ENCODE measurements at regions not wholly inside any gene's neighbourhood (a gene's known extent, or its start where the extent isn't known, plus 50 kb on each side); places are given as distances from the start of the nearest gene placed in this dataset.

DNA sequence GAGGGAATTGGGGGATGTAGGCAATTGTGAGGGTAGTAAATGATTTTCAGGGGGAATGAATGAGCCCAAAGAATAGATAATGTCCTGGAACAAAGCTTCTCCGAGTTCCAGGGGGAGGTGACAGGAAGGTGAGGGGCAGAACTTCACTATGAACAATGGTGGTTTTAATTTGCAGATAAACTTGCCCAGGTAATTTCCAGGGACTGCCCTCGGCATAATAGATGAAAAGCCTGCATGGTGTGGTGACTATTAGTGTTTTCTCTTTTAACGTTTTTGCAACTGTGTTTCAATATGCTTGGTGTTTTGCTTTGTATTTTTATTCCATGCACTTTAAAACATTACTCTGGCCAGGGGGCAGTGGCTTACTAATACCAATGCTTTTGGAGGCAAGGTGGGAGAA lies 325.2 kb upstream of the RGS6 start:
- no peaks in the 10 kb centered on the region; a peak in 1 of 5 replicates for H3K4me1 ChIP-seq (replicated peaks in 1 of 2; ENCODE audit: control insufficient read depth in 2 of 2, insufficient read depth in 2 of 2, low read length in 2 of 2)
- H3K4me2 ChIP-seq (ENCODE audit: insufficient read depth, low read length) = no peak overlapping the region
- 16% methylated on average over 3 of the region's 3 CpGs for WGBS (ENCODE audit: insufficient coverage, low coverage, missing lambda C conversion rate)
- no peak overlapping the region for H3K27ac ChIP-seq (ENCODE audit: extremely low read depth, low read depth, low read length)
- H3K9me3 ChIP-seq (replicated peaks; ENCODE audit: control insufficient read depth, insufficient read depth, low read depth, low read length) = no peaks in the 10 kb centered on the region
- FAIRE-seq = no peak
- CTCF ChIA-PET (ENCODE audit: low intra/inter-chr PET ratio) = no interaction called here
- no peaks in the 10 kb centered on the region for H3K36me3 ChIP-seq (ENCODE audit: control insufficient read depth, insufficient read depth, low read length)
- H4K20me1 ChIP-seq (replicated peaks; ENCODE audit: control insufficient read depth, insufficient read depth, low read length) = no peaks in the 10 kb centered on the region
- no peak overlapping the region for H3K9ac ChIP-seq (ENCODE audit: insufficient read depth in 1 of 2, low read depth in 2 of 2, low read length in 2 of 2)
- no peak for DNase-seq (ENCODE audit: extremely low read depth in 1 of 4, low spot score in 3 of 4)
- ATAC-seq = no peak
- POLR2A ChIA-PET = no interaction called here
- no TSS peak for BruUV-seq (replicated peaks)
- intact Hi-C loops (cut with micrococcal nuclease) (no loop called here), in situ Hi-C loops (cut with MboI) (no loop called here)
- no peaks in the 10 kb centered on the region for H3K27me3 ChIP-seq (ENCODE audit: control insufficient read depth in 2 of 2, insufficient read depth in 2 of 2, low read length in 2 of 2)
- H3K9me1 ChIP-seq (ENCODE audit: control insufficient read depth, insufficient read depth, low read length) = no peaks in the 10 kb centered on the region
- no peaks in the 10 kb centered on the region for H3K79me2 ChIP-seq (ENCODE audit: control insufficient read depth, insufficient read depth, low read length)
- no peak for TF ChIP-seq ZNF3 (CRISPR knock-in tag; IDR thresholded peaks at IDR 0.05)
- TF ChIP-seq ZBTB1 (CRISPR knock-in tag; IDR thresholded peaks at IDR 0.05; ENCODE audit: borderline replicate concordance, low read depth) = no peak
- TF ChIP-seq HDAC3 (IDR thresholded peaks at IDR 0.05; ENCODE audit: borderline replicate concordance, partially characterized antibody) = no peak
- H3K4me3 ChIP-seq = no peak overlapping the region
- no peak overlapping the region for H2AFZ ChIP-seq (ENCODE audit: low read depth, low read length)

DNA sequence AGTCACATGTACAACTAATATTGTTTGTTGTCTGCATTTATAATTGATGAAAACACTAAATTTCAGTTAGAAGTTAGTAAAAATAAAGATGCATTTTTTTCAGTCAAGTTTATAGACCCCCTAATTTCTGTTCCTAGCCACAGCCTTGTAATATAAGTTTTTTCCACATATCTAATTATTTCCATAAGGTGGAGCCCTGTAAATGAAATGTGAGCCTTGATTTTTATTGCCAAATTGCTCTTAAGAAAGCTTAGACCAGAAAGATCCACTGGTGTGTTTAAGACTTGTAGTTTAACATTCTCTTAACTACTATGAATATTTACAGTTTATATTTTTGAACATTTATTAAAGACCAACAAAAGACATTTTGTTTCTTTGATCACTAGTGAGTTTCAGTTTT lies 322.1 kb upstream of the RGS6 start:
- ATAC-seq (no peak), FAIRE-seq (no peak), DNase-seq (ENCODE audit: extremely low read depth in 1 of 4, low spot score in 3 of 4) (no peak)
- no TSS peak for BruUV-seq (replicated peaks)
- Histone ChIP-seq H3K4me1 (replicated peaks in 1 of 2; ENCODE audit: control insufficient read depth in 2 of 2, insufficient read depth in 2 of 2, low read length in 2 of 2) (no peaks in the 10 kb centered on the region; a peak in 1 of 5 replicates), H3K9ac (ENCODE audit: insufficient read depth in 1 of 2, low read depth in 2 of 2, low read length in 2 of 2) (no peak overlapping the region), H3K4me2 (ENCODE audit: insufficient read depth, low read length) (no peak overlapping the region), H3K9me1 (ENCODE audit: control insufficient read depth, insufficient read depth, low read length) (no peaks in the 10 kb centered on the region), H2AFZ (ENCODE audit: low read depth, low read length) (no peak overlapping the region), H4K20me1 (replicated peaks; ENCODE audit: control insufficient read depth, insufficient read depth, low read length) (no peaks in the 10 kb centered on the region), H3K27me3 (ENCODE audit: control insufficient read depth in 2 of 2, insufficient read depth in 2 of 2, low read length in 2 of 2) (no peaks in the 10 kb centered on the region), H3K79me2 (ENCODE audit: control insufficient read depth, insufficient read depth, low read length) (no peaks in the 10 kb centered on the region), H3K4me3 (no peak overlapping the region), H3K9me3 (replicated peaks; ENCODE audit: control insufficient read depth, insufficient read depth, low read depth, low read length) (no peaks in the 10 kb centered on the region), H3K27ac (ENCODE audit: extremely low read depth, low read depth, low read length) (no peak overlapping the region), H3K36me3 (ENCODE audit: control insufficient read depth, insufficient read depth, low read length) (no peaks in the 10 kb centered on the region)
- CTCF ChIA-PET (ENCODE audit: low intra/inter-chr PET ratio) = no interaction called here
- intact Hi-C loops (cut with micrococcal nuclease) (no loop called here), in situ Hi-C loops (cut with MboI) (no loop called here)
- POLR2A ChIA-PET = no interaction called here
- TF ChIP-seq NFE2 (IDR thresholded peaks at IDR 0.05; ENCODE audit: low read depth) = no peak
- no peak for TF ChIP-seq POLR2AphosphoS2 (IDR thresholded peaks at IDR 0.05; ENCODE audit: low read length)
- TF ChIP-seq, protein P1, sequence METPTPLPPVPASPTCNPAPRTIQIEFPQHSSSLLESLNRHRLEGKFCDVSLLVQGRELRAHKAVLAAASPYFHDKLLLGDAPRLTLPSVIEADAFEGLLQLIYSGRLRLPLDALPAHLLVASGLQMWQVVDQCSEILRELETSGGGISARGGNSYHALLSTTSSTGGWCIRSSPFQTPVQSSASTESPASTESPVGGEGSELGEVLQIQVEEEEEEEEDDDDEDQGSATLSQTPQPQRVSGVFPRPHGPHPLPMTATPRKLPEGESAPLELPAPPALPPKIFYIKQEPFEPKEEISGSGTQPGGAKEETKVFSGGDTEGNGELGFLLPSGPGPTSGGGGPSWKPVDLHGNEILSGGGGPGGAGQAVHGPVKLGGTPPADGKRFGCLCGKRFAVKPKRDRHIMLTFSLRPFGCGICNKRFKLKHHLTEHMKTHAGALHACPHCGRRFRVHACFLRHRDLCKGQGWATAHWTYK (CRISPR knock-in tag; IDR thresholded peaks at IDR 0.05) = no peak
- TF ChIP-seq ARID1B (IDR thresholded peaks at IDR 0.05) = no peak
- TF ChIP-seq DDX20 (tag; IDR thresholded peaks at IDR 0.05; ENCODE audit: low read depth) = no peak
- TF ChIP-seq RB1 (IDR thresholded peaks at IDR 0.05; ENCODE audit: low read depth) = no peak
- no peak for TF ChIP-seq ELF4 (CRISPR knock-in tag; IDR thresholded peaks at IDR 0.05)
- no peak for TF ChIP-seq ZNF57 (CRISPR knock-in tag; IDR thresholded peaks at IDR 0.05)
- TF ChIP-seq, protein P2, sequence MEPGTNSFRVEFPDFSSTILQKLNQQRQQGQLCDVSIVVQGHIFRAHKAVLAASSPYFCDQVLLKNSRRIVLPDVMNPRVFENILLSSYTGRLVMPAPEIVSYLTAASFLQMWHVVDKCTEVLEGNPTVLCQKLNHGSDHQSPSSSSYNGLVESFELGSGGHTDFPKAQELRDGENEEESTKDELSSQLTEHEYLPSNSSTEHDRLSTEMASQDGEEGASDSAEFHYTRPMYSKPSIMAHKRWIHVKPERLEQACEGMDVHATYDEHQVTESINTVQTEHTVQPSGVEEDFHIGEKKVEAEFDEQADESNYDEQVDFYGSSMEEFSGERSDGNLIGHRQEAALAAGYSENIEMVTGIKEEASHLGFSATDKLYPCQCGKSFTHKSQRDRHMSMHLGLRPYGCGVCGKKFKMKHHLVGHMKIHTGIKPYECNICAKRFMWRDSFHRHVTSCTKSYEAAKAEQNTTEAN (CRISPR knock-in tag; IDR thresholded peaks at IDR 0.05) = no peak
- TF ChIP-seq, protein P3, sequence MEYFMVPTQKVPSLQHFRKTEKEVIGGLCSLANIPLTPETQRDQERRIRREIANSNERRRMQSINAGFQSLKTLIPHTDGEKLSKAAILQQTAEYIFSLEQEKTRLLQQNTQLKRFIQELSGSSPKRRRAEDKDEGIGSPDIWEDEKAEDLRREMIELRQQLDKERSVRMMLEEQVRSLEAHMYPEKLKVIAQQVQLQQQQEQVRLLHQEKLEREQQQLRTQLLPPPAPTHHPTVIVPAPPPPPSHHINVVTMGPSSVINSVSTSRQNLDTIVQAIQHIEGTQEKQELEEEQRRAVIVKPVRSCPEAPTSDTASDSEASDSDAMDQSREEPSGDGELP (CRISPR knock-in tag; IDR thresholded peaks at IDR 0.05; ENCODE audit: borderline replicate concordance) = no peak
- TF ChIP-seq ZBED1 (IDR thresholded peaks at IDR 0.05) = no peak
- TF ChIP-seq DIDO1 (tag; IDR thresholded peaks at IDR 0.05; ENCODE audit: low read depth) = no peak
- TF ChIP-seq TAF15 (IDR thresholded peaks at IDR 0.05; ENCODE audit: low read depth, low read length) = no peak
- no peak for TF ChIP-seq MECOM (CRISPR knock-in tag; IDR thresholded peaks at IDR 0.05)

Measured in K562 (cell line).